GM23338 (cell line): ENCODE measurements at regions not wholly inside any gene's neighbourhood (a gene's known extent, or its start where the extent isn't known, plus 50 kb on each side); places are given as distances from the start of the nearest gene placed in this dataset.

ENCODE experiments used
- ATAC-seq: fragments of 200-7000 bp; cut with Tn5 transposase; 3 replicates; pipeline ENCODE4 v1.9.1; 2020
- DNase-seq: peaks from one replicate; pipeline ENCODE4 v3.0.0-alpha.2; 2015; ENCODE audit warnings: low spot score
- H2AFZ ChIP-seq: fragments of 200-600 bp; sonication (generic); 2 replicates; pipeline ENCODE4 v1.8.0; 2016; ENCODE audit warnings: antibody characterized with exemption, mild to moderate bottlenecking, moderate library complexity
- H3F3A ChIP-seq: fragments of 200-600 bp; sonication (generic); replicated peaks from 2 replicates; pipeline ENCODE4 v1.8.0; 2017; ENCODE audit warnings: antibody characterized with exemption, mixed run types, low read depth
- H3K27ac ChIP-seq: fragments of 200-600 bp; sonication (generic); 2 replicates; pipeline ENCODE4 v1.6.1; 2016; ENCODE audit warnings: low read depth
- H3K27me3 ChIP-seq: fragments of 200-600 bp; sonication (generic); 2 replicates; pipeline ENCODE4 v1.8.0; 2016; ENCODE audit warnings: mild to moderate bottlenecking, mixed run types, moderate library complexity; ENCODE audit not compliant: insufficient read depth
- H3K36me3 ChIP-seq: fragments of 200-600 bp; sonication (generic); 2 replicates; pipeline ENCODE4 v1.8.0; 2016; ENCODE audit warnings: mild to moderate bottlenecking; ENCODE audit not compliant: insufficient read depth
- H3K4me1 ChIP-seq: fragments of 200-600 bp; sonication (generic); 2 replicates; pipeline ENCODE4 v1.8.0; 2016; ENCODE audit warnings: mild to moderate bottlenecking, moderate library complexity; ENCODE audit not compliant: insufficient read depth
- H3K4me2 ChIP-seq: fragments of 200-600 bp; sonication (generic); 2 replicates; pipeline ENCODE4 v1.7.1; 2017; ENCODE audit warnings: mixed run types
- H3K4me3 ChIP-seq: fragments of 200-600 bp; sonication (generic); 2 replicates; pipeline ENCODE4 v1.6.1; 2016; ENCODE audit warnings: mixed run types
- H3K79me2 ChIP-seq: fragments of 200-600 bp; sonication (generic); replicated peaks from 2 replicates; pipeline ENCODE4 v1.8.0; 2017; ENCODE audit warnings: mild to moderate bottlenecking; ENCODE audit not compliant: insufficient read depth
- H3K9me2 ChIP-seq: fragments of 200-600 bp; sonication (generic); 2 replicates; pipeline ENCODE4 v1.8.0; 2017; ENCODE audit not compliant: insufficient read depth
- H4K20me1 ChIP-seq: fragments of 200-600 bp; sonication (generic); replicated peaks from 2 replicates; pipeline ENCODE4 v1.8.0; 2017; ENCODE audit warnings: mild to moderate bottlenecking; ENCODE audit not compliant: insufficient read depth
- H3K27ac Mint-ChIP-seq: 2 replicates; pipeline ENCODE4 v1.8.0; 2020; ENCODE audit warnings: inconsistent platforms, mild to moderate bottlenecking, moderate library complexity, mixed read lengths
- H3K27me3 Mint-ChIP-seq: 3 replicates; pipeline ENCODE4 v1.8.0; 2022; ENCODE audit warnings: low read depth, mild to moderate bottlenecking, moderate library complexity, mixed read lengths, inconsistent platforms; ENCODE audit not compliant: insufficient read depth, poor library complexity
- H3K36me3 Mint-ChIP-seq: 3 replicates; pipeline ENCODE4 v1.8.0; 2021; ENCODE audit warnings: low read depth, mild to moderate bottlenecking, inconsistent platforms, moderate library complexity, mixed read lengths
- H3K4me1 Mint-ChIP-seq: 3 replicates; pipeline ENCODE4 v1.8.0; 2020; ENCODE audit warnings: mild to moderate bottlenecking, inconsistent platforms, mixed read lengths
- H3K4me3 Mint-ChIP-seq: 3 replicates; pipeline ENCODE4 v1.8.0; 2021; ENCODE audit warnings: moderate library complexity, mild to moderate bottlenecking, inconsistent platforms, mixed read lengths
- H3K9me3 Mint-ChIP-seq: 3 replicates; pipeline ENCODE4 v1.8.0; 2020; ENCODE audit warnings: moderate library complexity, mild to moderate bottlenecking, inconsistent platforms, mixed read lengths
- CREB1 ChIP-seq: fragments of 250-450 bp; sonication (Bioruptor Pico); IDR thresholded peaks from 2 replicates; pipeline ENCODE4 v1.5.0; 2020; ENCODE audit warnings: low read depth, mild to moderate bottlenecking, moderate library complexity
- EZH2 ChIP-seq: fragments of 200-600 bp; sonication (generic); IDR thresholded peaks from one replicate; pipeline ENCODE4 v1.8.0; 2017; ENCODE audit warnings: antibody characterized with exemption, mild to moderate bottlenecking, low read depth; ENCODE audit not compliant: unreplicated experiment
- EZH2phosphoT487 ChIP-seq: fragments of 200-600 bp; sonication (generic); IDR thresholded peaks from one replicate; pipeline ENCODE4 v1.8.1; 2018; ENCODE audit warnings: antibody characterized with exemption; ENCODE audit not compliant: unreplicated experiment
- JUNB ChIP-seq: IDR thresholded peaks from one replicate; pipeline ENCODE4 v1.6.1; 2016; ENCODE audit warnings: antibody characterized with exemption; ENCODE audit not compliant: unreplicated experiment
- NANOG ChIP-seq: IDR thresholded peaks from 2 replicates; pipeline ENCODE4 v1.6.1; 2016; ENCODE audit warnings: antibody characterized with exemption, borderline replicate concordance
- POLR2AphosphoS5 ChIP-seq: IDR thresholded peaks from 2 replicates; pipeline ENCODE4 v1.6.1; 2016; ENCODE audit warnings: antibody characterized with exemption, low read depth
- STAT1 ChIP-seq: IDR thresholded peaks from one replicate; pipeline ENCODE4 v1.6.1; 2016; ENCODE audit warnings: antibody characterized with exemption; ENCODE audit not compliant: unreplicated experiment
- ZNF114 ChIP-seq: fragments of 250-450 bp; sonication (Bioruptor Pico); IDR thresholded peaks from 2 replicates; pipeline ENCODE4 v1.5.0; 2020; ENCODE audit warnings: mild to moderate bottlenecking, moderate library complexity
- ZNF331 ChIP-seq: fragments of 250-450 bp; sonication (Bioruptor Pico); IDR thresholded peaks from 2 replicates; pipeline ENCODE4 v1.5.0; 2020; ENCODE audit warnings: low read depth, mild to moderate bottlenecking, moderate library complexity
- TF ChIP-seq, protein P1 (sequence below), 2 experiments: fragments of 200-600 bp in 1 of 2; sonication (generic) in 1 of 2; conservative IDR thresholded peaks; 2 replicates each; pipeline versions ENCODE4 v1.5.1 to v1.6.1; 2016 to 2017; ENCODE audit warnings: antibody characterized with exemption in 2 of 2, low read depth in 2 of 2, mild to moderate bottlenecking in 2 of 2, moderate library complexity in 1 of 2
- TF ChIP-seq, protein P2 (sequence below): IDR thresholded peaks from 2 replicates; pipeline ENCODE4 v1.6.1; 2016; ENCODE audit warnings: antibody characterized with exemption
- TF ChIP-seq, protein P3 (sequence below): IDR thresholded peaks from one replicate; pipeline ENCODE4 v1.6.1; 2018; ENCODE audit warnings: antibody characterized with exemption; ENCODE audit not compliant: unreplicated experiment
- TF ChIP-seq, protein P4 (sequence below): fragments of 250-450 bp; sonication (Bioruptor Pico); IDR thresholded peaks from 2 replicates; pipeline ENCODE4 v1.5.0; 2020; ENCODE audit warnings: mild to moderate bottlenecking, moderate library complexity

DNA sequence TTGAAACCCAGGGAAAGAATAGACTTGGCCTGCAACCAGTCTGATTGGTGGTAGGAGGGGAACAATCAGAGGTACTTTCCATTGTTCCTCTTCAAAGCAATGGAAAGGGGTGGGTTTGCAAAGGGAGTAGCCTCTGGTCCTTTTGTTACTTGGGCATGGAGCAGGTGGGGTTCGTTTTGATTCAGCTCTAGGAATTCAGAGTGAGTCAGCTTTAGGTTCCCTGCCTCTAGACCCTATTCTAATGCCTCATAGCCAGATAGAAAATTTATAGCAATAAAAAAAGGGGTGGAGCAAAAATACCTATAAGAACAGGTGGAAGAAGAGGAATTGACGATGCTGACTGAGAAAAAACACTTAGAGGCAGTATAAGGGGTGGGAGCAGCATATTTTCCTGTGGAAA, 636.4 kb downstream of the PLCL1 start:
- H2AFZ ChIP-seq: no peak overlapping the region
- H3K4me1 Mint-ChIP-seq: peaks cover 8% of the 10 kb centered on the region; the same call in 2 of the 3 replicates
- H3K27ac ChIP-seq: no peak overlapping the region
- DNase-seq (peak; percentile 23), ATAC-seq (peak; percentile 61)
- no peaks in the 10 kb centered on the region for H3K9me3 Mint-ChIP-seq
- no peaks in the 10 kb centered on the region for H3K36me3 Mint-ChIP-seq
- H3K4me3 ChIP-seq: no peak overlapping the region
- H3K27me3 Mint-ChIP-seq: no peaks in the 10 kb centered on the region
- no peak overlapping the region for H3K4me3 Mint-ChIP-seq
- H3K36me3 ChIP-seq: no peaks in the 10 kb centered on the region
- H3K79me2 ChIP-seq: no peaks in the 10 kb centered on the region
- H3K4me2 ChIP-seq: no peak overlapping the region
- no peak overlapping the region for H3K27ac Mint-ChIP-seq
- TF ChIP-seq, protein P1, sequence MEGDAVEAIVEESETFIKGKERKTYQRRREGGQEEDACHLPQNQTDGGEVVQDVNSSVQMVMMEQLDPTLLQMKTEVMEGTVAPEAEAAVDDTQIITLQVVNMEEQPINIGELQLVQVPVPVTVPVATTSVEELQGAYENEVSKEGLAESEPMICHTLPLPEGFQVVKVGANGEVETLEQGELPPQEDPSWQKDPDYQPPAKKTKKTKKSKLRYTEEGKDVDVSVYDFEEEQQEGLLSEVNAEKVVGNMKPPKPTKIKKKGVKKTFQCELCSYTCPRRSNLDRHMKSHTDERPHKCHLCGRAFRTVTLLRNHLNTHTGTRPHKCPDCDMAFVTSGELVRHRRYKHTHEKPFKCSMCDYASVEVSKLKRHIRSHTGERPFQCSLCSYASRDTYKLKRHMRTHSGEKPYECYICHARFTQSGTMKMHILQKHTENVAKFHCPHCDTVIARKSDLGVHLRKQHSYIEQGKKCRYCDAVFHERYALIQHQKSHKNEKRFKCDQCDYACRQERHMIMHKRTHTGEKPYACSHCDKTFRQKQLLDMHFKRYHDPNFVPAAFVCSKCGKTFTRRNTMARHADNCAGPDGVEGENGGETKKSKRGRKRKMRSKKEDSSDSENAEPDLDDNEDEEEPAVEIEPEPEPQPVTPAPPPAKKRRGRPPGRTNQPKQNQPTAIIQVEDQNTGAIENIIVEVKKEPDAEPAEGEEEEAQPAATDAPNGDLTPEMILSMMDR (conservative IDR thresholded peaks at IDR 0.05; ENCODE audit: low read depth in 2 of 2): no peak
- TF ChIP-seq ZNF331 (CRISPR knock-in tag): no peak
- TF ChIP-seq, protein P2, sequence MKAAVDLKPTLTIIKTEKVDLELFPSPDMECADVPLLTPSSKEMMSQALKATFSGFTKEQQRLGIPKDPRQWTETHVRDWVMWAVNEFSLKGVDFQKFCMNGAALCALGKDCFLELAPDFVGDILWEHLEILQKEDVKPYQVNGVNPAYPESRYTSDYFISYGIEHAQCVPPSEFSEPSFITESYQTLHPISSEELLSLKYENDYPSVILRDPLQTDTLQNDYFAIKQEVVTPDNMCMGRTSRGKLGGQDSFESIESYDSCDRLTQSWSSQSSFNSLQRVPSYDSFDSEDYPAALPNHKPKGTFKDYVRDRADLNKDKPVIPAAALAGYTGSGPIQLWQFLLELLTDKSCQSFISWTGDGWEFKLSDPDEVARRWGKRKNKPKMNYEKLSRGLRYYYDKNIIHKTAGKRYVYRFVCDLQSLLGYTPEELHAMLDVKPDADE: no peak
- TF ChIP-seq, protein P3, sequence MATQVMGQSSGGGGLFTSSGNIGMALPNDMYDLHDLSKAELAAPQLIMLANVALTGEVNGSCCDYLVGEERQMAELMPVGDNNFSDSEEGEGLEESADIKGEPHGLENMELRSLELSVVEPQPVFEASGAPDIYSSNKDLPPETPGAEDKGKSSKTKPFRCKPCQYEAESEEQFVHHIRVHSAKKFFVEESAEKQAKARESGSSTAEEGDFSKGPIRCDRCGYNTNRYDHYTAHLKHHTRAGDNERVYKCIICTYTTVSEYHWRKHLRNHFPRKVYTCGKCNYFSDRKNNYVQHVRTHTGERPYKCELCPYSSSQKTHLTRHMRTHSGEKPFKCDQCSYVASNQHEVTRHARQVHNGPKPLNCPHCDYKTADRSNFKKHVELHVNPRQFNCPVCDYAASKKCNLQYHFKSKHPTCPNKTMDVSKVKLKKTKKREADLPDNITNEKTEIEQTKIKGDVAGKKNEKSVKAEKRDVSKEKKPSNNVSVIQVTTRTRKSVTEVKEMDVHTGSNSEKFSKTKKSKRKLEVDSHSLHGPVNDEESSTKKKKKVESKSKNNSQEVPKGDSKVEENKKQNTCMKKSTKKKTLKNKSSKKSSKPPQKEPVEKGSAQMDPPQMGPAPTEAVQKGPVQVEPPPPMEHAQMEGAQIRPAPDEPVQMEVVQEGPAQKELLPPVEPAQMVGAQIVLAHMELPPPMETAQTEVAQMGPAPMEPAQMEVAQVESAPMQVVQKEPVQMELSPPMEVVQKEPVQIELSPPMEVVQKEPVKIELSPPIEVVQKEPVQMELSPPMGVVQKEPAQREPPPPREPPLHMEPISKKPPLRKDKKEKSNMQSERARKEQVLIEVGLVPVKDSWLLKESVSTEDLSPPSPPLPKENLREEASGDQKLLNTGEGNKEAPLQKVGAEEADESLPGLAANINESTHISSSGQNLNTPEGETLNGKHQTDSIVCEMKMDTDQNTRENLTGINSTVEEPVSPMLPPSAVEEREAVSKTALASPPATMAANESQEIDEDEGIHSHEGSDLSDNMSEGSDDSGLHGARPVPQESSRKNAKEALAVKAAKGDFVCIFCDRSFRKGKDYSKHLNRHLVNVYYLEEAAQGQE: no peak
- no peak for TF ChIP-seq JUNB
- TF ChIP-seq, protein P4, sequence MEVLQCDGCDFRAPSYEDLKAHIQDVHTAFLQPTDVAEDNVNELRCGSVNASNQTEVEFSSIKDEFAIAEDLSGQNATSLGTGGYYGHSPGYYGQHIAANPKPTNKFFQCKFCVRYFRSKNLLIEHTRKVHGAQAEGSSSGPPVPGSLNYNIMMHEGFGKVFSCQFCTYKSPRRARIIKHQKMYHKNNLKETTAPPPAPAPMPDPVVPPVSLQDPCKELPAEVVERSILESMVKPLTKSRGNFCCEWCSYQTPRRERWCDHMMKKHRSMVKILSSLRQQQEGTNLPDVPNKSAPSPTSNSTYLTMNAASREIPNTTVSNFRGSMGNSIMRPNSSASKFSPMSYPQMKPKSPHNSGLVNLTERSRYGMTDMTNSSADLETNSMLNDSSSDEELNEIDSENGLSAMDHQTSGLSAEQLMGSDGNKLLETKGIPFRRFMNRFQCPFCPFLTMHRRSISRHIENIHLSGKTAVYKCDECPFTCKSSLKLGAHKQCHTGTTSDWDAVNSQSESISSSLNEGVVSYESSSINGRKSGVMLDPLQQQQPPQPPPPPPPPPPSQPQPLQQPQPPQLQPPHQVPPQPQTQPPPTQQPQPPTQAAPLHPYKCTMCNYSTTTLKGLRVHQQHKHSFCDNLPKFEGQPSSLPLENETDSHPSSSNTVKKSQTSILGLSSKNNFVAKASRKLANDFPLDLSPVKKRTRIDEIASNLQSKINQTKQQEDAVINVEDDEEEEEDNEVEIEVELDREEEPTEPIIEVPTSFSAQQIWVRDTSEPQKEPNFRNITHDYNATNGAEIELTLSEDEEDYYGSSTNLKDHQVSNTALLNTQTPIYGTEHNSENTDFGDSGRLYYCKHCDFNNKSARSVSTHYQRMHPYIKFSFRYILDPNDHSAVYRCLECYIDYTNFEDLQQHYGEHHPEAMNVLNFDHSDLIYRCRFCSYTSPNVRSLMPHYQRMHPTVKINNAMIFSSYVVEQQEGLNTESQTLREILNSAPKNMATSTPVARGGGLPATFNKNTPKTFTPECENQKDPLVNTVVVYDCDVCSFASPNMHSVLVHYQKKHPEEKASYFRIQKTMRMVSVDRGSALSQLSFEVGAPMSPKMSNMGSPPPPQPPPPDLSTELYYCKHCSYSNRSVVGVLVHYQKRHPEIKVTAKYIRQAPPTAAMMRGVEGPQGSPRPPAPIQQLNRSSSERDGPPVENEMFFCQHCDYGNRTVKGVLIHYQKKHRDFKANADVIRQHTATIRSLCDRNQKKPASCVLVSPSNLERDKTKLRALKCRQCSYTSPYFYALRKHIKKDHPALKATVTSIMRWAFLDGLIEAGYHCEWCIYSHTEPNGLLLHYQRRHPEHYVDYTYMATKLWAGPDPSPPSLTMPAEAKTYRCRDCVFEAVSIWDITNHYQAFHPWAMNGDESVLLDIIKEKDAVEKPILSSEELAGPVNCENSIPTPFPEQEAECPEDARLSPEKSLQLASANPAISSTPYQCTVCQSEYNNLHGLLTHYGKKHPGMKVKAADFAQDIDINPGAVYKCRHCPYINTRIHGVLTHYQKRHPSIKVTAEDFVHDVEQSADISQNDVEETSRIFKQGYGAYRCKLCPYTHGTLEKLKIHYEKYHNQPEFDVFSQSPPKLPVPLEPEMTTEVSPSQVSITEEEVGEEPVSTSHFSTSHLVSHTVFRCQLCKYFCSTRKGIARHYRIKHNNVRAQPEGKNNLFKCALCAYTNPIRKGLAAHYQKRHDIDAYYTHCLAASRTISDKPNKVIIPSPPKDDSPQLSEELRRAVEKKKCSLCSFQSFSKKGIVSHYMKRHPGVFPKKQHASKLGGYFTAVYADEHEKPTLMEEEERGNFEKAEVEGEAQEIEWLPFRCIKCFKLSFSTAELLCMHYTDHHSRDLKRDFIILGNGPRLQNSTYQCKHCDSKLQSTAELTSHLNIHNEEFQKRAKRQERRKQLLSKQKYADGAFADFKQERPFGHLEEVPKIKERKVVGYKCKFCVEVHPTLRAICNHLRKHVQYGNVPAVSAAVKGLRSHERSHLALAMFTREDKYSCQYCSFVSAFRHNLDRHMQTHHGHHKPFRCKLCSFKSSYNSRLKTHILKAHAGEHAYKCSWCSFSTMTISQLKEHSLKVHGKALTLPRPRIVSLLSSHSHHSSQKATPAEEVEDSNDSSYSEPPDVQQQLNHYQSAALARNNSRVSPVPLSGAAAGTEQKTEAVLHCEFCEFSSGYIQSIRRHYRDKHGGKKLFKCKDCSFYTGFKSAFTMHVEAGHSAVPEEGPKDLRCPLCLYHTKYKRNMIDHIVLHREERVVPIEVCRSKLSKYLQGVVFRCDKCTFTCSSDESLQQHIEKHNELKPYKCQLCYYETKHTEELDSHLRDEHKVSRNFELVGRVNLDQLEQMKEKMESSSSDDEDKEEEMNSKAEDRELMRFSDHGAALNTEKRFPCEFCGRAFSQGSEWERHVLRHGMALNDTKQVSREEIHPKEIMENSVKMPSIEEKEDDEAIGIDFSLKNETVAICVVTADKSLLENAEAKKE: no peak
- no peak for TF ChIP-seq EZH2
- TF ChIP-seq NANOG: no peak
- no peak for TF ChIP-seq EZH2phosphoT487
- no peak for TF ChIP-seq STAT1
- no peak for TF ChIP-seq POLR2AphosphoS5
- no peak for TF ChIP-seq ZNF114 (CRISPR knock-in tag)
- TF ChIP-seq CREB1: no peak
- H3K27me3 ChIP-seq: no peaks in the 10 kb centered on the region
- H3F3A ChIP-seq: no peaks in the 10 kb centered on the region
- H3K9me2 ChIP-seq: no peaks in the 10 kb centered on the region
- no peaks in the 10 kb centered on the region for H3K4me1 ChIP-seq
- H4K20me1 ChIP-seq: no peaks in the 10 kb centered on the region
